ENCODE measurements at regions not wholly inside any gene's neighbourhood (a gene's known extent, or its start where the extent isn't known, plus 50 kb on each side); places are given as distances from the start of the nearest gene placed in this dataset.

GRCh38 chr3:88918841-88919240 lies 188.6 kb upstream of the EPHA3 start:
- TF ChIP-seq CTCF (IDR thresholded peaks at IDR 0.05): no peak
- no peaks in the 10 kb centered on the region for H3K9me3 ChIP-seq
- H3K4me3 ChIP-seq: no peak overlapping the region
- no peaks in the 10 kb centered on the region for H3K36me3 ChIP-seq
- no peak for DNase-seq
- H3K27ac ChIP-seq: no peak overlapping the region
- H3K4me1 ChIP-seq: no peaks in the 10 kb centered on the region
- H3K27me3 ChIP-seq: no peaks in the 10 kb centered on the region
- intact Hi-C loops (cut with DNase I; ENCODE audit: low total_unique reads): no loop called here

DNA sequence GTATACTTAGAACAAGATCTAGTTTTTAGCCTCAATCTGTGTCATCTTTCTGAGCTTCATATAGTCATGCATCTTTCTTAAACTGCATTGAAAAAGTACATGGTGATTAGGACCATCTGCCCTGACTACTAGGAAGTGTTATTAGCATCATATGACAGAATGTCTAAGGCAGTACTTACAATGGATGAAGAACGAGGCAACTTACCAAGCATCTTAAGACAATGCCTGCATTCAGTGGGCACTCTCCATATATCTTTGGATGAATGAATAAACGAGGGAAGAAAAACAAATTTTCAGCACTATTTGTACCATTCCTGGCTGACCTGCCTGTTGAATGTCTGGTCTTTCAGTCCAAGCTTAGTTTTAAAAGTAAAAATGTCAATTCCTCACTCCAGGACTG lies 185.4 kb upstream of the EPHA3 start:
- intact Hi-C loops (cut with DNase I; ENCODE audit: low total_unique reads): no loop called here
- H3K36me3 ChIP-seq: no peaks in the 10 kb centered on the region
- H3K27me3 ChIP-seq: no peaks in the 10 kb centered on the region
- no peak for DNase-seq
- H3K4me3 ChIP-seq: no peak overlapping the region
- no peak for TF ChIP-seq CTCF (IDR thresholded peaks at IDR 0.05)
- no peaks in the 10 kb centered on the region for H3K4me1 ChIP-seq
- no peak overlapping the region for H3K27ac ChIP-seq
- no peaks in the 10 kb centered on the region for H3K9me3 ChIP-seq

DNA sequence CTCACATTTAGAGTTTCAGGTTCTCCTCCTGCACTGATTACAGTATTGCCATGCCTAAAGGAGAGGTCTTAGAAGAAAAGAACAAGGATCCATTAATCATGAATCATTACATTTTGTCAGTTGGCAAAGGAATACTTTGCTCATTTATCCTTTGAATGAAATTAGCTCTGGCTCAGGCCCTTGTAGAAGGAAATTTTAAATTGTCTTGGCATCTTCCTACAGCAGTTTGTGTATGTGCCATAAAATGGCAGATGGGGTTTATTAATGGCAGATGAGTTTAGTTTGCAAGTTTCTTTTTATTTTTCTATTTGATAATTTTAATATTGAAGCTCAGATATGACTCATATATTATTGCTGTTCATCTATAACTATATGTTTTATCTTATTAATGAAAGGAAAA lies 181.2 kb upstream of the EPHA3 start:
- Histone ChIP-seq H3K36me3 (no peaks in the 10 kb centered on the region), H3K27me3 (no peaks in the 10 kb centered on the region), H3K9me3 (no peaks in the 10 kb centered on the region), H3K4me3 (no peak overlapping the region), H3K27ac (no peak overlapping the region), H3K4me1 (no peaks in the 10 kb centered on the region)
- DNase-seq: no peak
- TF ChIP-seq CTCF (IDR thresholded peaks at IDR 0.05): no peak
- intact Hi-C loops (cut with DNase I; ENCODE audit: low total_unique reads): no loop called here

- Histone ChIP-seq H3K4me1 (no peaks in the 10 kb centered on the region), H3K4me3 (no peak overlapping the region), H3K27me3 (no peaks in the 10 kb centered on the region), H3K27ac (no peak overlapping the region), H3K36me3 (no peaks in the 10 kb centered on the region), H3K9me3 (no peaks in the 10 kb centered on the region)
- TF ChIP-seq CTCF (IDR thresholded peaks at IDR 0.05): no peak
- intact Hi-C loops (cut with DNase I; ENCODE audit: low total_unique reads): no loop called here
- no peak for DNase-seq
These were observed 176.8 kb upstream of the EPHA3 start for GRCh38 chr3:88930611-88931010.

- no peak overlapping the region for H3K4me3 ChIP-seq
- intact Hi-C loops (cut with DNase I; ENCODE audit: low total_unique reads): no loop called here
- no peaks in the 10 kb centered on the region for H3K27me3 ChIP-seq
- DNase-seq: no peak
- H3K4me1 ChIP-seq: no peaks in the 10 kb centered on the region
- TF ChIP-seq CTCF (IDR thresholded peaks at IDR 0.05): no peak
- no peaks in the 10 kb centered on the region for H3K36me3 ChIP-seq
- H3K9me3 ChIP-seq: no peaks in the 10 kb centered on the region
- no peak overlapping the region for H3K27ac ChIP-seq
These were observed 170.6 kb upstream of the EPHA3 start for GRCh38 chr3:88936831-88937230.

DNA sequence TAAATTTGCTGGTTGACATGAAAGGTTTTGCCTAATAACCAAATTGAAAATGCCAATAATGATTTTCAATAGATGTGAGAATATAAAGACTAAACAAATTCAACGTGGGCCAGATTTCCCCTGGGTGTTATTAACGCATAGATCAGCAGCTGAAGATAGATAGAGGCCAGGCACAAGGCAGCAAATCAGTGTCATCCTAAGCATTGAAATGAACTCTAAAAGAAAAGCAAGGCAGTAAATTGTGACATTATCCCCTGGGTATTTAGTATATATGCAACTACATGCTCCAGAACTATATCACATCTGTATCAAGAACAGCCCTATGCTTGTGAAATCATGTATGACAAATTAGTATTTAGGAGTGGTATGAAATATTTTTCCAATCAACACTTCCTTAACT lies 167.1 kb upstream of the EPHA3 start:
- intact Hi-C loops (cut with DNase I; ENCODE audit: low total_unique reads): no loop called here
- TF ChIP-seq CTCF (IDR thresholded peaks at IDR 0.05): no peak
- Histone ChIP-seq H3K9me3 (no peaks in the 10 kb centered on the region), H3K4me1 (no peaks in the 10 kb centered on the region), H3K27me3 (no peaks in the 10 kb centered on the region), H3K4me3 (no peak overlapping the region), H3K36me3 (no peaks in the 10 kb centered on the region), H3K27ac (no peak overlapping the region)
- DNase-seq: no peak
